Nephron progenitor cell (in vitro differentiated cells): ENCODE measurements at regions not wholly inside any gene's neighbourhood (a gene's known extent, or its start where the extent isn't known, plus 50 kb on each side); places are given as distances from the start of the nearest gene placed in this dataset.

Experiments used
- DNase-seq: peaks from one replicate; pipeline ENCODE4 v3.0.0; 2021
- H3K27ac Mint-ChIP-seq: 2 replicates; pipeline ENCODE4 v1.8.0; 2021; ENCODE audit warnings: mild to moderate bottlenecking, moderate library complexity, mixed read lengths
- H3K27me3 Mint-ChIP-seq: 2 replicates; pipeline ENCODE4 v1.8.0; 2021; ENCODE audit warnings: mild to moderate bottlenecking, low read depth, mixed read lengths; ENCODE audit not compliant: poor library complexity
- H3K36me3 Mint-ChIP-seq: 2 replicates; pipeline ENCODE4 v1.8.0; 2021; ENCODE audit warnings: low read depth, mixed read lengths
- H3K4me1 Mint-ChIP-seq: 2 replicates; pipeline ENCODE4 v1.8.0; 2021; ENCODE audit warnings: mixed read lengths
- H3K4me3 Mint-ChIP-seq: 2 replicates; pipeline ENCODE4 v1.8.0; 2021; ENCODE audit warnings: mild to moderate bottlenecking, moderate library complexity, mixed read lengths
- H3K9me3 Mint-ChIP-seq: 2 replicates; pipeline ENCODE4 v1.8.0; 2021; ENCODE audit warnings: mild to moderate bottlenecking, moderate library complexity, mixed read lengths
- CTCF ChIP-seq: fragments of 200-600 bp; sonication (generic); IDR thresholded peaks from 2 replicates; pipeline ENCODE4 v1.5.0; 2021; ENCODE audit warnings: antibody characterized with exemption

GRCh38 chr10:131431978-131432690 lies 120.6 kb upstream of the TCERG1L start:
- Mint-ChIP-seq H3K4me3 (no peak overlapping the region), H3K36me3 (no peaks in the 10 kb centered on the region), H3K9me3 (no peaks in the 10 kb centered on the region), H3K27me3 (peaks cover 12% of the 10 kb centered on the region), H3K27ac (no peak overlapping the region), H3K4me1 (peaks cover 21% of the 10 kb centered on the region)
- TF ChIP-seq CTCF: no peak
- no peak for DNase-seq

GRCh38 chr10:131433568-131433967 lies 122.0 kb upstream of the TCERG1L start:
- no peak for DNase-seq

GRCh38 chr10:131435232-131435631 lies 123.7 kb upstream of the TCERG1L start:
- H3K9me3 Mint-ChIP-seq: no peaks in the 10 kb centered on the region
- no peak overlapping the region for H3K27ac Mint-ChIP-seq
- TF ChIP-seq CTCF: no peak
- H3K4me3 Mint-ChIP-seq: no peak overlapping the region
- no peak for DNase-seq
- H3K27me3 Mint-ChIP-seq: peaks cover 16% of the 10 kb centered on the region
- H3K36me3 Mint-ChIP-seq: no peaks in the 10 kb centered on the region
- peaks cover 4% of the 10 kb centered on the region for H3K4me1 Mint-ChIP-seq

More at GRCh38 chr10:131433568-131433967, 122.0 kb upstream of the TCERG1L start:
- no peaks in the 10 kb centered on the region for H3K9me3 Mint-ChIP-seq
- no peaks in the 10 kb centered on the region for H3K36me3 Mint-ChIP-seq
- no peak overlapping the region for H3K27ac Mint-ChIP-seq
- no peak overlapping the region for H3K4me3 Mint-ChIP-seq
- peaks cover 14% of the 10 kb centered on the region for H3K27me3 Mint-ChIP-seq
- H3K4me1 Mint-ChIP-seq: peaks cover 12% of the 10 kb centered on the region
- no peak for TF ChIP-seq CTCF

GRCh38 chr10:131435760-131436457 lies 124.4 kb upstream of the TCERG1L start:
- peaks cover 17% of the 10 kb centered on the region for H3K27me3 Mint-ChIP-seq
- TF ChIP-seq CTCF: no peak
- no peaks in the 10 kb centered on the region for H3K36me3 Mint-ChIP-seq
- H3K4me3 Mint-ChIP-seq: no peak overlapping the region
- DNase-seq: no peak
- no peaks in the 10 kb centered on the region for H3K4me1 Mint-ChIP-seq
- H3K27ac Mint-ChIP-seq: no peak overlapping the region
- H3K9me3 Mint-ChIP-seq: no peaks in the 10 kb centered on the region

GRCh38 chr10:131436458-131436857 lies 124.9 kb upstream of the TCERG1L start:
- Mint-ChIP-seq H3K4me3 (no peak overlapping the region), H3K4me1 (no peaks in the 10 kb centered on the region), H3K27me3 (peaks cover 17% of the 10 kb centered on the region), H3K27ac (no peak overlapping the region), H3K9me3 (no peaks in the 10 kb centered on the region), H3K36me3 (no peaks in the 10 kb centered on the region)
- TF ChIP-seq CTCF: no peak
- no peak for DNase-seq
